DMS114 treated with DMSO at 0.1 percent for 48 hours (cell line): ENCODE measurements at regions not wholly inside any gene's neighbourhood (a gene's known extent, or its start where the extent isn't known, plus 50 kb on each side); places are given as distances from the start of the nearest gene placed in this dataset.

Experiments used
- DNase-seq: peaks from one replicate; lab custom pipeline; 2025; ENCODE audit not compliant: unreplicated experiment; lab: John Stamatoyannopoulos, UW

DNA sequence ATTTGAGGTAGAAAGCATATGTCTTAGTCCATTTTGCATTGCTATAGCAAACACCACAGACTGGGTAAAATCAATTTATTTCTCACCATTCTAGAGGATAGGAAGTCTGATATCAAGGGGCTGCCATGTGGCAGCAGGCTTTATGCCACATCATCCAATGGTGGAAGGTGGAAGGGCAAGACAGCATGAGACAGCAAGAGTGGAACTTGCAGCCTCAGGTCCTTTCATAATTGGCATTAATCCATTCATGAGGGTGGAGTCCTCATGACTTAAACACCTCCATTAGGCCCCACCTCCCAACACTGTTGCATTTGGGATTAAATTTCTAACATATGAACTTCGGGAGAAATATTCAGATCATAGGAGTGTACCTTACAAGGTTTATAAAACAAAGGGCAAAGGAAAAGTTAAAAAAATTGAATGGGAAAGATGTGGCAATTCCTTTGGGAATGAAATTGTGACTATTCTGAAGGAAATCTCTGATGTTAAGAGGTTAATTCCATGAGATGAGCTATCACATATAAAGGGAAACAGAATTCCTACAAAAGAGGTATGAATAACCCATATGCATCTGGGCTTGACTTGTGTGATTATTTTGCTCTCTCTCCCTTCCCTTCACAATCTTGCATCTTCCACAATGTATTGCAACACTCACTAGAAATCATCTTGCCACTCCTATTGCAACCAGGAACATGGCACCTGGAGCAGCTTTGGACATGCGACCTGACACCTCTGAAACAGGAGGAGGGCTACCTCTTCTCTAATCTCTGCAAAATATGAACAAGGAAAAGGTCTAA is 507.8 kb downstream of the EPHA4 start:
- DNase-seq = no peak

DNA sequence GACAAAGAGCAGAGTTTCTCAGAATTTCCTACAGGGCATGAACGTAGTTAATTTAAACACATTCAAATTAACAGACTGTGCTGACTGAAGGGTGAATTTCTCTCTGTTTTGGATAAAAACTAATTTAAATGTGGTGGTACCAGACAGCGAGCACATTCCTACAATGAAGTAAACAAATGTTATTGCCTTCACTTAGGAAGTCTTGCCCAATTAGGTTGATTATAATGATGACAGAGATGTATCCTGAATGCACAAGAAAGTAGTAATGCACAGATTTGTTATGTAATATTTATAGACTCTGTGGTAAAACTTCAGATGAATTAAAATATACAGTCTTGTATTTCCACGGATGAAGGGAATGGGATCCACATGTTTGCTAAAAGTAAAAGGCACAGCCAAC is 507.2 kb downstream of the EPHA4 start:
- no peak for DNase-seq

- DNase-seq = no peak
Observed at GRCh38 chr2:221068123-221068522, 504.0 kb downstream of the EPHA4 start.

DNA sequence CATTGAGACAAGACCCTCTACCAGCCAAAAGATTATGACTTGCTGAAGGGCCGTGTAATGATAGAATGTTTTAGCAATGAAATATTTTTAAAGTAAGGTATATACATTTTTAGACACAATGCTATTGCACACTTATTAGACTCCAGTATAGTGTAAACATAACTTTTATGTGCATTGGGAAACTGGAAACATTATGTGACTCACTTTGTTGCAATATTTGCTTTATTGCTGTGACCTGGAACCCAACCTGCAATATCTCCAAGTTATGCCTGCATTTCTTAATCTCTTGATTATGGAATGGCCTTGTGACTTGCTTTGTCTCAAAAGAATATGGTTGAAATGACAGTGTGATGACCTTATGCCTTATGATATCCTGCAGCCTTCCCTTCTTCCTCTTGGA is 502.0 kb downstream of the EPHA4 start:
- no peak for DNase-seq

GRCh38 chr2:221073326-221074049 is 498.6 kb downstream of the EPHA4 start:
- no peak for DNase-seq

DNA sequence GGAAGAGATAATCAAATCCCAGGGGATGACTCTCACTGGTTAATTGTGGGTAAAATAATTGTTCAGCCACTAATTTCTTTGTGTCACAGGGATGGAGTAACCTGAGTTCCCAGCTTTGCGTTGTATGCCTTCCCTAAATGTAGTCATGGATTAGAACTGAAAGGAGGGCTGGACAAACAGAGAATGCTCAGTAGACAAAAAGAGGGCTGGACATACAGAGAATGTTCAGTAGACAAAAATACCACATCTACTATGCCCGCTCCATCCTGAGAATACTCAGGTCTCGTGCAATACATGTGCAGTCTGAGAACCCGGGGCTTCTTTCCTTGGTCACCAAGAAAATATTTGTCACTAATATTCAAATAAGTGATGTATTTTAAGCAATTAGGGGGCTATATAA is 497.9 kb downstream of the EPHA4 start:
- DNase-seq = no peak

GRCh38 chr2:221075203-221075602 is 496.9 kb downstream of the EPHA4 start:
- DNase-seq = no peak

DNA sequence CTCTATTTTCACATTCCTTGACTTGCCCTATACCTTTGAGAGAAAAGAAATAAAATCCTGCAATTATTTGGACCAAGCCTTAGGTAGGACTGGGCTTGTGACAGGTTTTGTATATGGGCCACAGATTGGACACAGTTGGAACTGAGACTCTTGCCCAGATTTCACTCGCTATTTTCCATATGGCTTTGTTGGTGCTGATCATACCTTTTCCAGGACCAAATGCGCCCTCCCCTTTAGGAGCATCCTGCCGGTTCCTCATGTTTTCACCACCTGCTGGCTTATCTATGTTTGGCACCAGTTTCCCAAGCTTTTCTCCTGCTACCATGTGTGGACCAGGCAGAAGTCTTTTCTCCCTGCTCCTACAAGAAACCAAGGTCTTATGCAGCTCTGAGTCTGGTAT is 494.9 kb downstream of the EPHA4 start:
- DNase-seq = no peak

DNA sequence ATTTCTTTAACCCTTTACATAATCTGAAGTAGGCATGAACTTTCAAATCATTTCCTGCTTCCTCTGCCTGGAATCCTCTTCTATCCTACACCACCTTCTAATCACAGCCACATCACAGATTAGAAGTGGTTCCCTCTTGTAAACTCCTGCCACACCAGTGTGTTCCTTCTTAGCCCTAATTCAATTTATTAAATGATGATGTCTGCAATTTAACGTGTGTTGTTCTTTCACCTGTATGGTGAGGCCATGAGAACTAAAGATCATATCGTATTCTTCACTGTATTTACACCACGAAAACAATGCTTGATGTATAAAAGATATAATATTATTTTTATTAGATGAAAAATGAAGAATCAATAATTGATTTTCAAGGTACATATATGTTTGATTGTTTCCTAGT is 494.3 kb downstream of the EPHA4 start:
- DNase-seq = no peak

DNA sequence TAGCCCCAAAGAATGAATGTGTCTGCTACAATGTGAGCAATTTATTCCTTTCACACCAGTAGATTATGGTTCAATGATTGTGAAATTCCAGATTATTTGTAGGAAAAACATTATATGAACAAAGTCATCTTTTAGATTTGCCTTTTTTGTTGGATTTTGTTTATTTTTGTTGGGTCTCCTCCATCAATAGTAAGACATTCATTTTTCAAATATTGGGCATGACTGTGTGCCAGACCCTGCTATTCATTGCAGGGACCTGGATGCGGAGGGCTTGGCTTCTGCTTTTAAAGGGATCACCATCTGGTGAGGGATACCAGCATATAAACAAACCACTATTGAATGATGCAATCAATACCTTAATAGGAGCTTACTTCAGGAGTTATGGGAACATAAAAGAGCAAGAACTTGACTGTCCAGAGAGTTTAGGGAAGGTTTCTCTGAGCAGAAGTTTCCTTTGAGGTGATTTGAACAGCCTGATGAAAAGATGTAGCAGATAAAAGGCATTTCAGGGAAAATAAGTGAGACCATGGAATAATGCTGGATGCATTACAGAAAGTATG is 486.7 kb downstream of the EPHA4 start:
- DNase-seq = no peak

DNA sequence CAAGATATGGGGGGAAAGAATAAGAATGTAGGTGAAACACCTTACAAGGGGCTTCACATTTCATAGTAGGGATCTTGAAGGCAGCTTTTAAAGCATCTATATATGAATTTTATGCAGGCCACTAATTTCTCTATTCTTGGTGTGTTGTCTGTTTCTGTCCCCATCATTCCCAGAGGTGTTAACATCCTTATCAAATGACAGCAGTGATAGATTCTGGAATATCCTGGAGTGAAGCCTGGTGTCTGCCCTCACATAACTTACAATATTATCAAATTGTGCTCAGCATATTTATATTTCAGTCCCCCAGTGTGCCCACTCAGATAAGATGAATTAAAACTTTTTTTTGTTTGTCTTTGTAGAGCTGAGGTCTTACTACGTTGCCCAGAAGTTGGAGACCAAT is 486.2 kb downstream of the EPHA4 start:
- no peak for DNase-seq

- DNase-seq = no peak
Observed at GRCh38 chr2:221087779-221088178, 484.3 kb downstream of the EPHA4 start.

GRCh38 chr2:221088506-221088905 is 483.6 kb downstream of the EPHA4 start:
- DNase-seq = no peak

DNA sequence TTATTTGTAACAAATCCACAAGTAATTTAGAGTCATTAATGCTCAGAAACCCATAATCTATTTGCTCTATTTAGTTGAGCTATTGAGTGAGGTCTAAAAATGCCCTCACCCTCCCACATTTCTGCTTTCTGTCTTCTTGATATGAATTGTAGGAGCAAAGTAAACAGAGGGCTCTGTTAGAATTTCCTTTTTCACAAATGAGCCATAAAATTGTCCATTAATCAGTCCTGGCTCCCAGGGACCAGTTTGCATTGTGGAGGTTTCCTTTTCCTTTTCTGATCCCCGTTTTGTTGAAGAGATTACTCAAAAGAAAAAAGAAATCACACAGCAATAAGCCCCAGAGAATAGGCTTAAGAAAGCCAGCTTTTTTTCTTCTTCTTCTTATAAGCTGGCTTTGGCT is 476.7 kb downstream of the EPHA4 start:
- no peak for DNase-seq

GRCh38 chr2:221096706-221097567 is 475.2 kb downstream of the EPHA4 start:
- no peak for DNase-seq

GRCh38 chr2:221097568-221097915 is 474.6 kb downstream of the EPHA4 start:
- no peak for DNase-seq

DNA sequence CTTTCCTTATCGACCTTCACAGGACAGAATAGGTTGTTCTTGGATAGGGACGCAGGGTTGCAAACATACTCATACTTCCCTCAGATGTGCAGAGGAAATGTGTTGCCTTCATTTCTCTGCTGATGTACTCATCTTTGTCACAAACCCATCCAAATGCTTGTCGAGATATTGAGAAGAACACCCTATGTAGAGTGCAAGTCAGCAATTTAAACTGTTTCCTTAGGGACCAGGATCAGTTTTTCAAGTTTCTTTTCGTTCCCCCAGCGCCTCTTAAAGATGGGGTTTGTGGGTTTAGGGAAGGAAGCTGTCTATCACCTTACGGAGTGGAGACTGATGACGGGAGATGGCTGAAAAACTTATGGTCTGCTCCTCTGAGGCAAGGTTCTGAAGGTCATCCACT is 474.2 kb downstream of the EPHA4 start:
- no peak for DNase-seq

GRCh38 chr2:221100467-221101089 is 471.5 kb downstream of the EPHA4 start:
- DNase-seq = no peak

DNA sequence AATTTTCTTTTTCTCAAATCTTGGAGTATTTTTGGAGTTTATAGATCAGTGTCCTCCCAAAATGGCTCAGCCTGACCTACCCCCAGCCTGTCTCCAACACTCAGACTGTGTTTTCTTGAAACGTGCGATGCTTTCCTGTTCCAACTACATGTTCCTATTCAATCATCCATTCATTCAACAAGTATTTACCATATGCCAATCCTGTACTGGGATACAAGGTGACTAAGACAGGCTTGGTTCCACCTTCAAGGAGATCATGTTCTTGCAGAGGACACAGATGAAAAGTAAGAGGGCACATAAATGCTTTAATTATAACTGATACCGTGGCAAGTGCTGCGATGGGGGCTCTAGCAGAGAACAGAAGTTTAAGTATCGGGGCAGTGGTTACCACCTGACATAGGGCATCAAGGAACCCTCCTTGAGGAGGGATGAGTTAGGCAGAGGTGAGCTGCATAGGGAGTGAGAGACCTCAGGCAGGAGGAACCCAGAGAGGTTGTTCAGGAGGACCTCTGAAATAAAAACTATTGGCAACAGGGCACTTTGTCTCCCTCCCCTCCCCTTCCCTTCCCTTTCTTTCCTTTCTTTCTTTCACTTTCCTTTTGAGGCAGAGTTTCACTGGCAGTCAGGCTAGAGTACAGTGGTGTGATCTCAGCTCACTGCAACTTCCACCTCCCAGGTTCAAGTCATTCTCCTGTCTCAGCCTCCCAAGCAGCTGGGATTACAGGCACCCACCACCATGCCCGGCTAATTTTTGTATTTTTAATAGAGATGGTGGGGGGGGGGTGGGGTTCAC is 469.0 kb downstream of the EPHA4 start:
- DNase-seq = no peak

GRCh38 chr2:221103930-221104329 is 468.2 kb downstream of the EPHA4 start:
- no peak for DNase-seq
